ENCODE measurements at regions not wholly inside any gene's neighbourhood (a gene's known extent, or its start where the extent isn't known, plus 50 kb on each side); places are given as distances from the start of the nearest gene placed in this dataset.
"Not testable (repeated sequence)": the region's sequence is repeated elsewhere in the genome, so short reads cannot be mapped to it uniquely, and the experiment has no call there.

DNA sequence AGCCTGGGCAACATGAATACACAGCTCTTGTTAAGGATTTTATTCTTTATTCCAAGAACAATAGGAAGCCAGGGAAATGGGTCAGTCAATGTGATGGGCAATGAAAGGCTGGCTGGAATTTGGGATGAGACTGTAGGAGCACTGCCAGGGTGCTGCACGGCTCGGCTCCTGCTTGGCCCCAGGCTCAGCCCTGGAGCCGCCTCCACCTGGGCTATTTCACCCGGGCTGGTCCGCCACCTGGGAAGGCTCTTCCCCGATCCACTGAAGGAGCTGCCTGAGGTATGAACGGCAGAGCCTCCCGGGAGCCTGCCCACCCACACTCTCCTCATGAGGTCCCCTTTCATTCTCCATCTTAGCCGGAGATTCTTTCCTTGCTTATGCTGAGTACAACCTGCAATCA is 80.4 kb upstream of the KMT2C start:
- no peak overlapping the region for H3K4me3 ChIP-seq
- no peaks in the 10 kb centered on the region for H3K27me3 ChIP-seq
- no peak overlapping the region for H3K27ac ChIP-seq
- ATAC-seq (peak in 1 of 4 donors; percentile 30), DNase-seq (peak in 1 of 3 donors; percentile 6)
- H3K36me3 ChIP-seq, result no peaks in the 10 kb centered on the region
- H3K4me1 ChIP-seq, result no peaks in the 10 kb centered on the region
- TF ChIP-seq, protein P1, sequence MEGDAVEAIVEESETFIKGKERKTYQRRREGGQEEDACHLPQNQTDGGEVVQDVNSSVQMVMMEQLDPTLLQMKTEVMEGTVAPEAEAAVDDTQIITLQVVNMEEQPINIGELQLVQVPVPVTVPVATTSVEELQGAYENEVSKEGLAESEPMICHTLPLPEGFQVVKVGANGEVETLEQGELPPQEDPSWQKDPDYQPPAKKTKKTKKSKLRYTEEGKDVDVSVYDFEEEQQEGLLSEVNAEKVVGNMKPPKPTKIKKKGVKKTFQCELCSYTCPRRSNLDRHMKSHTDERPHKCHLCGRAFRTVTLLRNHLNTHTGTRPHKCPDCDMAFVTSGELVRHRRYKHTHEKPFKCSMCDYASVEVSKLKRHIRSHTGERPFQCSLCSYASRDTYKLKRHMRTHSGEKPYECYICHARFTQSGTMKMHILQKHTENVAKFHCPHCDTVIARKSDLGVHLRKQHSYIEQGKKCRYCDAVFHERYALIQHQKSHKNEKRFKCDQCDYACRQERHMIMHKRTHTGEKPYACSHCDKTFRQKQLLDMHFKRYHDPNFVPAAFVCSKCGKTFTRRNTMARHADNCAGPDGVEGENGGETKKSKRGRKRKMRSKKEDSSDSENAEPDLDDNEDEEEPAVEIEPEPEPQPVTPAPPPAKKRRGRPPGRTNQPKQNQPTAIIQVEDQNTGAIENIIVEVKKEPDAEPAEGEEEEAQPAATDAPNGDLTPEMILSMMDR (IDR thresholded peaks at IDR 0.05), result no peak
- no peaks in the 10 kb centered on the region for H3K9me3 ChIP-seq
- 69% methylated on average over 2 of the region's 9 CpGs for WGBS (ENCODE audit: insufficient coverage, low coverage, low lambda C conversion rate, missing lambda C conversion rate)
- intact Hi-C loops (cut with DNase I), result no loop called here

DNA sequence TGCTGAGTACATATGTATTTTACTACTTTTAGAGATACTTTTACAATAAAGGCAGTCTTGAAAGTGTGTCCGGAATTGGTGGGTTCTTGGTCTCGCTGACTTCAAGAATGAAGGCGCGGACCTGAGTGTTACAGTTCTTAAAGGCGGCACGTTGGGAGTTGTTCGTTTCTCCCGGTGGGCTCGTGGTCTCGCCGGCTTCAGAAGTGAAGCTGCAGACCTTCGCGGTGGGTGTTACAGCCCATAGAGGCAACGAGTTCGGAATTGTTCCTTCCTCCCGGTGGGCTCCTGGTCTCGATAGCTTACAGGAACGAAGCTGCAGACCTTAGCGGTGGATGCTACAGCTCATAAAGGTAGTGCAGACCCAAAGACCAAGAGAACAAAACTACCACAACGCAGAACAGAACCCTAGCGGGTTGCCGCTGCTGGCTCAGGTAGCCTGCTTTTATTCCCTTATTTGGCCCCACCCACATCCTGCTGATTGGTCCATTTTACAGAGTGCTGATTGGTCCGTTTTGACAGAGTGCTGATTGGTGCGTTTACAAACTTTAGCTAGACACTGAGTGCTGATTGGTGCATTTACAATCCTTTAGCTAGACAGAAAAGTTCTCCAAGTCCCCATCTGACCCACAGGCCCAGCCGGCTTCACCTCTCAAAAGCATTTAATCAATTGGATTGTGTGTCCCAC is 79.6 kb upstream of the KMT2C start:
- WGBS (ENCODE audit: insufficient coverage, low coverage, low lambda C conversion rate, missing lambda C conversion rate), result 83% methylated on average over 18 of the region's 25 CpGs
- H3K9me3 ChIP-seq; H3K4me3 ChIP-seq; H3K4me1 ChIP-seq; H3K36me3 ChIP-seq; intact Hi-C loops (cut with DNase I); H3K27me3 ChIP-seq; ATAC-seq; H3K27ac ChIP-seq: not testable (repeated sequence)
- peak in 1 of 3 donors; percentile 20 for DNase-seq

DNA sequence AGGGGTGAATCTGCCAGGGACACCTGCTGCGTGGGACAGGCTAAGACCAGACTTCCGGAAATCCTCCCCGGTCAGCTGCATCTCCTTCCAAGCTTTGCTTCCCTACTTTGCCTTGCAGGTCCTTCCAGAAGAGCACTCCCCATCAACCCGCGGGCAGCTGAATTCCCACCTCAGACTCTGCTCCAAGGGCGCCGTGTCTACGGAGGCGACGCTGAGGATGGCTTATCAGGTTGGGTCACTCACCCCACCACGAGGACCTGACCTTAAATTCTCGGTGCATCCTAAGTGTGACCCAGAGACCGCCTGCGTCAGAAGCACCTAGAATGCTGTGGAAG is 78.9 kb upstream of the KMT2C start:
- Histone ChIP-seq H3K27ac (no peak overlapping the region), H3K9me3 (no peaks in the 10 kb centered on the region), H3K27me3 (no peaks in the 10 kb centered on the region), H3K36me3 (no peaks in the 10 kb centered on the region), H3K4me3 (no peak overlapping the region), H3K4me1 (no peaks in the 10 kb centered on the region)
- DNase-seq (peak in 1 of 3 donors; percentile 35), ATAC-seq (no peak)
- TF ChIP-seq POLR2A (IDR thresholded peaks at IDR 0.05), result no peak
- TF ChIP-seq, protein P1 (IDR thresholded peaks at IDR 0.05), result no peak
- WGBS (ENCODE audit: insufficient coverage, low coverage, low lambda C conversion rate, missing lambda C conversion rate), result 95% methylated on average over 7 of the region's 14 CpGs
- intact Hi-C loops (cut with DNase I), result no loop called here

DNA sequence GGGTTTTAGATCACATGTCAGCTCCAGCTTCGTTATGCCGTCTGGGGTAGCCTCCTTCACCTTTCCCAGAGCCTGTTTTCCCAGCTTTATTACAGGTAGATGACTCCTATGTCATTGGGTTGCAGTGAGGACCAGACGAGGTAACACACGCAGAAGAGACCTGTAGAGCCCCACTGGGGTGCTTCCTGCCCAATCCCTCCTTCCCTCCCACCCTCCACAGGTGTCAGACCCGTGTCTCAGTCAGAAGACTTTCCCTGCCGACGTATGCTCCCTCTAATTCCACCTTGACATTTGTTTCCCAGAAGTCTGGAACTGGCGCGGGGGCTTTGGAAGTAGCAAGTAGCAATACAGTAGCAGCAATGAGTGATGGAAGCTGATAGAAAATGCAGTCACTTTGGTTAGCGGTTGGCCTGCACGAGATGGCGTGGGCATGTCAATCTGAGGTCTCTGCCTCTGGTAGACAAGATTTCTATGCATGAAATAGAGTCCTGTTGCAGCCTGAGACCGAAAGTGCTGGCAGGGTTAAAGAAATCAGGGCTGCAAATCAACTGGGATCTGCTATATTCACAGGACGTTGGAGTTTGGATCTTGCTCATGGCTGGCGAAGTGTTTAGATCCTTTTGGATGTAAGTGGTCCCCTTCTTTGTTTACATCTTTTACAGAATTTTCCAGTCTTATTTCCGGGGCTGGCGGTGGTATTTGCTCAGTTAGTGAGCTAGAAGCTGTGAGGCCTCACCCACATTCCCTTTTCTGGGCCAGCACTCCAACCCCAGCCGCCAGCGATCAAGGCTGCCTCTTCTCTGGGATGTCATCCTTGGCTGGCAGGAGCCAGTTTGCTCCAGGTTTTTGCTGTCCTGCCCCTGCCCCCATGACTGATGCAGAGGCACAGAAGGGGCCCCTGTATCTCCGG is 78.3 kb upstream of the KMT2C start:
- no peak overlapping the region for H3K4me3 ChIP-seq
- WGBS (ENCODE audit: insufficient coverage, low coverage, low lambda C conversion rate, missing lambda C conversion rate), result 76% methylated on average over 15 of the region's 20 CpGs
- ATAC-seq (no peak), DNase-seq (peak in 1 of 3 donors; percentile 19)
- intact Hi-C loops (cut with DNase I), result no loop called here
- H3K4me1 ChIP-seq, result no peaks in the 10 kb centered on the region
- H3K36me3 ChIP-seq, result no peaks in the 10 kb centered on the region
- TF ChIP-seq, protein P1 (IDR thresholded peaks at IDR 0.05), result no peak
- no peak for TF ChIP-seq POLR2A (IDR thresholded peaks at IDR 0.05)
- no peaks in the 10 kb centered on the region for H3K27me3 ChIP-seq
- no peaks in the 10 kb centered on the region for H3K9me3 ChIP-seq
- H3K27ac ChIP-seq, result no peak overlapping the region

DNA sequence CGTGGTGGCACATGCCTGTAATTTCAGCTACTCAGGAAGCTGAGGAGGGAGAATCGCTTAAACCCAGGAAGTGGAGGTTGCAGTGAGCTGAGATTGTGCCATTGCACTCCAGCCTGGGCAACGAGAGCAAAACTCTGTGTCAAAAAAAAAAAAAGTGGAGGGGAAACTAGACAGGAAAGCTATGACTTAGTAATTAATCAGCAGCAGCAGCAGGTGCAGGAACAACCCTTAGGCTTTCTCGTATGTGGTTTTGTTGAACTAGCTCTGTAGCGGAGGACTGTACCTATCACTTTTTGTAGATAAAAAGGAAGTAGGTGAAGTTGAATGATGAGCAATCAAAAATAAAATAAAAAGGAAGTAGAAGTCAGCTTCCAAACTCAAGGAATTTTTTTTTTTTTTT is 76.9 kb upstream of the KMT2C start:
- no peaks in the 10 kb centered on the region for H3K27me3 ChIP-seq
- no peaks in the 10 kb centered on the region for H3K4me1 ChIP-seq
- WGBS (ENCODE audit: insufficient coverage, low coverage, low lambda C conversion rate, missing lambda C conversion rate), result 40% methylated on average over 4 of the region's 5 CpGs
- H3K9me3 ChIP-seq, result no peaks in the 10 kb centered on the region
- TF ChIP-seq POLR2A (IDR thresholded peaks at IDR 0.05), result no peak
- TF ChIP-seq, protein P1 (IDR thresholded peaks at IDR 0.05), result no peak
- intact Hi-C loops (cut with DNase I), result no loop called here
- H3K36me3 ChIP-seq, result no peaks in the 10 kb centered on the region
- DNase-seq (no peak), ATAC-seq (no peak)
- no peak overlapping the region for H3K4me3 ChIP-seq
- H3K27ac ChIP-seq, result no peak overlapping the region

Measured in right lobe of liver (tissue), 6 donors.